Psoas muscle (tissue), 7 donors: ENCODE measurements at regions not wholly inside any gene's neighbourhood (a gene's known extent, or its start where the extent isn't known, plus 50 kb on each side); places are given as distances from the start of the nearest gene placed in this dataset.

ENCODE experiments used
- ATAC-seq, 4 donors: fragments of 200-7000 bp; cut with Tn5 transposase; one replicate each; pipeline ENCODE4 v1.9.1; 2020; ENCODE audit warnings: moderate library complexity in 3 of 4, mild to moderate bottlenecking in 2 of 4
- DNase-seq, 2 donors: peaks; one replicate each; pipeline ENCODE4 v3.0.0-alpha.2; 2020
- H3K27ac ChIP-seq: fragments of 200-600 bp; one replicate; pipeline ENCODE4 v1.8.0; 2022
- H3K27me3 ChIP-seq, 3 donors: fragments of 200-600 bp in 1 of 3; one replicate each; pipeline versions ENCODE4 v1.6.1 to v1.8.0; 2013 to 2022; ENCODE audit warnings: low read length in 2 of 3, mild to moderate bottlenecking in 2 of 3, moderate library complexity in 1 of 3; ENCODE audit not compliant: insufficient read depth in 3 of 3
- H3K36me3 ChIP-seq, 2 donors: fragments of 200-600 bp in 1 of 2; one replicate each; pipeline versions ENCODE4 v1.6.1 to v1.8.0; 2013 to 2022; ENCODE audit warnings: low read depth in 1 of 2, mild to moderate bottlenecking in 1 of 2, moderate library complexity in 1 of 2; ENCODE audit not compliant: insufficient read depth in 1 of 2
- H3K4me1 ChIP-seq: fragments of 200-600 bp; one replicate; pipeline ENCODE4 v1.8.0; 2022
- H3K4me3 ChIP-seq: fragments of 200-600 bp; one replicate; pipeline ENCODE4 v1.8.0; 2022; ENCODE audit warnings: mild to moderate bottlenecking
- H3K9me3 ChIP-seq: fragments of 200-600 bp; one replicate; pipeline ENCODE4 v1.8.0; 2022
- WGBS, 3 donors: extraction: QIAGEN DNeasy Blood & Tissue Kit; methylation state at CpG; one replicate each; pipeline versions ENCODE4 v1.1.6 to v1.1.7; 2013; 5-methylcytosine and 5-hydroxymethylcytosine counted together
- intact Hi-C, 2 donors: fragments of 100-400 bp; cut with DNase I; formaldehyde crosslinking; loops; one replicate each; pipeline versions ENCODE4 v1.11.0 to v1.14.2; 2022
- TF ChIP-seq, protein P1 (sequence below): fragments of 200-600 bp; IDR thresholded peaks from one replicate; pipeline ENCODE4 v1.8.0; 2022; ENCODE audit warnings: antibody characterized with exemption
- donor health status: healthy with polysubstance abuse.
- donor health status: DM: no; HTN: no; CAD: no; lungs with moderate emphysema.
- donor health status: Bipolar disorder and iron deficiency.
- donor health status: healthy.
- donor health status: DM: yes; HTN: yes; CAD: no.
- donor health status: DM: no; HTN: no; CAD: no.
- donor health status: DM: yes; HTN: yes; CAD: no.

DNA sequence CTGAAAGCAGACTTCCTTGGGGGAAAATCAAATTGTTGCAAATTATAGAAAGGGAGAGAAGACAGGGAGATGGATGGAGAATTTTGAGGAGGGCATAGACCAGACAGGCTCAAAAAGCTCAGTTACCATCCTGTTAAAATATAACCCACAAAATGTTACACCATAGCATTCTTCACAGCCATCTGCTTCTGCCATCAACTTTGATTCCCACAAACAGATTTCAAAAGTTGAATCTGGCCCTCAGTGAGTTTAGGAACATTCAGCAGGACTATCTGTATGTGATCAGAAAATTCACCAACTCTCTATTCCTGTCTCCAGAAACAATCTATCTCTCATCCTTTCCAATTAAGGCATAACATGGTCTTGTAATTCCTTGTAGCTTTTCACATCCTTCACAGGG lies 159.8 kb upstream of the CCDC68 start:
- no peaks in the 10 kb centered on the region for H3K36me3 ChIP-seq
- TF ChIP-seq, protein P1, sequence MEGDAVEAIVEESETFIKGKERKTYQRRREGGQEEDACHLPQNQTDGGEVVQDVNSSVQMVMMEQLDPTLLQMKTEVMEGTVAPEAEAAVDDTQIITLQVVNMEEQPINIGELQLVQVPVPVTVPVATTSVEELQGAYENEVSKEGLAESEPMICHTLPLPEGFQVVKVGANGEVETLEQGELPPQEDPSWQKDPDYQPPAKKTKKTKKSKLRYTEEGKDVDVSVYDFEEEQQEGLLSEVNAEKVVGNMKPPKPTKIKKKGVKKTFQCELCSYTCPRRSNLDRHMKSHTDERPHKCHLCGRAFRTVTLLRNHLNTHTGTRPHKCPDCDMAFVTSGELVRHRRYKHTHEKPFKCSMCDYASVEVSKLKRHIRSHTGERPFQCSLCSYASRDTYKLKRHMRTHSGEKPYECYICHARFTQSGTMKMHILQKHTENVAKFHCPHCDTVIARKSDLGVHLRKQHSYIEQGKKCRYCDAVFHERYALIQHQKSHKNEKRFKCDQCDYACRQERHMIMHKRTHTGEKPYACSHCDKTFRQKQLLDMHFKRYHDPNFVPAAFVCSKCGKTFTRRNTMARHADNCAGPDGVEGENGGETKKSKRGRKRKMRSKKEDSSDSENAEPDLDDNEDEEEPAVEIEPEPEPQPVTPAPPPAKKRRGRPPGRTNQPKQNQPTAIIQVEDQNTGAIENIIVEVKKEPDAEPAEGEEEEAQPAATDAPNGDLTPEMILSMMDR = no peak
- H3K27ac ChIP-seq = no peak overlapping the region
- no peaks in the 10 kb centered on the region for H3K4me1 ChIP-seq
- no peaks in the 10 kb centered on the region for H3K9me3 ChIP-seq
- H3K4me3 ChIP-seq = no peak overlapping the region
- H3K27me3 ChIP-seq = no peaks in the 10 kb centered on the region
- intact Hi-C loops = no loop called here
- DNase-seq (no peak), ATAC-seq (no peak)

DNA sequence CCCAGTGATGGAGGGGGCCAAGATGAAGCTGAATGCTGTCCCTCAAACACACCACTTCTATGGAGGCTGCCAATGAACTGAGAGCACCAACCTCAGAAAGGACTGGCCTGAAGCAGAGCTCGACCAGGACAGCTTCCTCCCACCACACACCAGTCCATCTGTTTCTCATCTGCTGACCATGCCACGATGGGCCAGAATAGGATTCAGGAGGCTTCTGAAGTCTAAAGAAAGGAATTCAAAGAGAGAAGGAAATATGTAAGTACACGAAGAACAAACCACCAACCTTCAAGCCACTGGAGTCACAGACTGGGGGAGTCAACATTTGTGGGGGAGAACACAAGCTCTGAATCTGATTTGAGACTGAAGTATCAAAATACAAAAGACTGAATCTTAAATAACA lies 157.6 kb upstream of the CCDC68 start:
- no peak overlapping the region for H3K4me3 ChIP-seq
- H3K27ac ChIP-seq = no peak overlapping the region
- 76 to 79% (median 78%) methylated on average over 3 of the region's 3 CpGs for WGBS, 3 donors
- H3K27me3 ChIP-seq = peaks cover 0 to 2% (median 0%) of the 10 kb centered on the region in 3 donors
- TF ChIP-seq, protein P1 = no peak
- intact Hi-C loops = no loop called here
- ATAC-seq (no peak), DNase-seq (no peak)
- no peaks in the 10 kb centered on the region for H3K9me3 ChIP-seq
- H3K36me3 ChIP-seq = no peaks in the 10 kb centered on the region
- no peaks in the 10 kb centered on the region for H3K4me1 ChIP-seq

DNA sequence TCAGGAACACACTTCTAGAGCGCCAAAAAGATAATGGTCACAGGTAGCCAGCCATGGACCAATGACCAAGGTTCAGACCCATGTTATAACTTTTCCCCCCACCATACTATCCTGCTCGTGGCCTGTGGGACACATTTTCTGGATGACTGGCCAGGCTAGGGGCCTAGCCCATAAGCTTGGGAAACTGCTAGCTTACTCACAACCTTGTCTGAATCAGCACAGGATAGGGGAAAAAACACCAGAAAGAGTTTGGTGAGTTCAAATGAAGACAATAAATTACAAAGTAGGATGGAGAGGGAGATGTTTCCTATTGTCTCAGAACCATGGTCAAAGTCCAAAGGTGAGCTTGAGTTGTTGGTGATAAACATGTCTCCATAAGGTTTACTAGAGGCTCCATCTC lies 156.3 kb upstream of the CCDC68 start:
- no peak for DNase-seq
- no peaks in the 10 kb centered on the region for H3K4me1 ChIP-seq
- 88 to 98% (median 94%) methylated on average over 2 of the region's 2 CpGs for WGBS, 3 donors
- no peak overlapping the region for H3K4me3 ChIP-seq
- no peak overlapping the region for H3K27ac ChIP-seq
- ATAC-seq = no peak
- H3K36me3 ChIP-seq = no peaks in the 10 kb centered on the region
- intact Hi-C loops = no loop called here
- peaks cover 0 to 2% (median 0%) of the 10 kb centered on the region in 3 donors for H3K27me3 ChIP-seq
- H3K9me3 ChIP-seq = no peaks in the 10 kb centered on the region
- TF ChIP-seq, protein P1 = no peak

DNA sequence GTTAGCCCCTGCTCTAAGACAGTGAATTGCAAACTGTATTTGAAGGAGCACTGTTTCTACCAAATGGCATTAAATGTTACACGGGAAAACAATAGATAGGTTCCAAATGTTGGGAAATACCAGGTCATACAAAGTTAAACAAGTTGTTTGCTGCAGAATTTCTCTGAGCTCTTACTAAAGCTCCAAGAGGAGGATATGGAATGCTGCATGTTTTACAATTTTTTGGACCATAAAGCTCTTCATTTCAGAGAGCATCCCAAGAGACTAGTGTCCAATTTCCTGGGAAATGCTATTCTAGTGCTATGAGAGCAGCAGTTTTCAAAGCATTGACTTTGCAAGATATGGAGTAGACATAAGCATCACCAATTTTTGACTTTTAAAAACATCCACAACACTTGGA lies 155.6 kb upstream of the CCDC68 start:
- ATAC-seq (no peak), DNase-seq (no peak)
- Histone ChIP-seq H3K27me3 (peaks cover 0 to 2% (median 0%) of the 10 kb centered on the region in 3 donors), H3K4me1 (no peaks in the 10 kb centered on the region), H3K36me3 (no peaks in the 10 kb centered on the region), H3K27ac (no peak overlapping the region), H3K9me3 (no peaks in the 10 kb centered on the region), H3K4me3 (no peak overlapping the region)
- intact Hi-C loops = no loop called here
- 24 to 50% (median 34%) methylated on average over 1 of the region's 1 CpG for WGBS, 3 donors
- TF ChIP-seq, protein P1 = no peak

DNA sequence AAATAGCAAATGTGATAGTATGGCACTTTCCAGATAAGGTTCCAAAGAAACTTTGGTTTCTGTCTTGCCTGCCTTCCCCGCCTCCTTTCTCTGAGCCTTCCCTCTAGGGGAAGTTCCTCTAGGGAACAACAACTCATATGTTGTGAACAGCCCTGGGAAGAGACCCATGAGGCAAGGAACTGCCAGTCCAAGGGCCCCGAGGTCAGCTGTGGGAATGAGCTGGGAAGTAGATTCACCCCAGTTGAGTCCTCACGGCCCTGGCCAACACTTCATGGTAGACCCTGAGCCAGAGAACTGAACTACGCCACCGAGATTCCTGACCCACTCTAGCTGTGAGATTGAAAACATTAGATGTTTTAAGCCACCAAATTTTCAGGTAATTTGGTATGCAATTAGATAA lies 154.5 kb upstream of the CCDC68 start:
- H3K27me3 ChIP-seq = peaks cover 0 to 2% (median 0%) of the 10 kb centered on the region in 3 donors
- TF ChIP-seq, protein P1 = no peak
- whole genome bisulfite sequencing, 3 donors = 85 to 89% (median 86%) methylated on average over 5 of the region's 5 CpGs
- no peak overlapping the region for H3K27ac ChIP-seq
- H3K4me1 ChIP-seq = no peaks in the 10 kb centered on the region
- DNase-seq (peak in 1 of 2 donors; percentile 51), ATAC-seq (no peak)
- no peaks in the 10 kb centered on the region for H3K36me3 ChIP-seq
- H3K9me3 ChIP-seq = no peaks in the 10 kb centered on the region
- H3K4me3 ChIP-seq = no peak overlapping the region
- intact Hi-C loops = no loop called here
